AG04449 (cell line): ENCODE measurements at regions not wholly inside any gene's neighbourhood (a gene's known extent, or its start where the extent isn't known, plus 50 kb on each side); places are given as distances from the start of the nearest gene placed in this dataset.
"Not testable (repeated sequence)": the region's sequence is repeated elsewhere in the genome, so short reads cannot be mapped to it uniquely, and the experiment has no call there.

ENCODE experiments used
- CTCF ChIA-PET: fragments of 350-600 bp; formaldehyde crosslinking; extraction: SDS; loops from one replicate; lab custom pipeline; 2021; ENCODE audit warnings: antibody characterized with exemption; lab: Yijun Ruan, JAX
- POLR2A ChIA-PET: fragments of 400-600, 350-600 bp; formaldehyde crosslinking; extraction: SDS; loops from one replicate; lab custom pipeline; 2020; ENCODE audit warnings: antibody characterized with exemption, inconsistent platforms; lab: Yijun Ruan, JAX
- DNase-seq: peaks from one replicate; pipeline ENCODE4 v3.0.0-alpha.2; 2010; ENCODE audit warnings: low read depth, low spot score
- H3K4me3 ChIP-seq: 2 replicates; pipeline ENCODE4 v1.5.1; 2011; ENCODE audit warnings: low read depth, mild to moderate bottlenecking, control low read depth, low read length
- TF ChIP-seq, protein P1 (sequence below): IDR thresholded peaks from one replicate; pipeline ENCODE4 v1.5.1; 2011; ENCODE audit warnings: mild to moderate bottlenecking, moderate library complexity, low read length, control low read depth, inconsistent platforms; ENCODE audit not compliant: insufficient read depth; ENCODE audit errors: missing control alignments

DNA sequence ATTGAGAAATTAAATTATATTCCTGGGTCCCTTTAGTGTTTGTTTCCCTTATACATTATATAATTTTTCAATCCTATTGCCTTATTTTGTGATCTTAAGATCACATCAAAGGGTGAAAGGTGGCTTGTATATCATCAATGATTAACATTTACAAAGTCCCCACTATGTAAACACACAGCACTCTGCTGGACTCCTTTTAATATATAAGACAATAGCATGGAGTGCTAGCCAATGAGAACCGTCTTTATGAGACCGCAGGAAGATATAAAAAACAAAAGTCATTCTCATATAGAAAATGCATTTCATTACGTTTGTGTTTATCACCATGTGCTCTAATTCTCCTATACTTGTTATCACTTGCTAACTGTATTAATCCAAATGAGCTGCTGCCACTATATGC is 108.5 kb downstream of the HOXA1 start:
- no peak overlapping the region for H3K4me3 ChIP-seq
- DNase-seq, result no peak
- TF ChIP-seq, protein P1, sequence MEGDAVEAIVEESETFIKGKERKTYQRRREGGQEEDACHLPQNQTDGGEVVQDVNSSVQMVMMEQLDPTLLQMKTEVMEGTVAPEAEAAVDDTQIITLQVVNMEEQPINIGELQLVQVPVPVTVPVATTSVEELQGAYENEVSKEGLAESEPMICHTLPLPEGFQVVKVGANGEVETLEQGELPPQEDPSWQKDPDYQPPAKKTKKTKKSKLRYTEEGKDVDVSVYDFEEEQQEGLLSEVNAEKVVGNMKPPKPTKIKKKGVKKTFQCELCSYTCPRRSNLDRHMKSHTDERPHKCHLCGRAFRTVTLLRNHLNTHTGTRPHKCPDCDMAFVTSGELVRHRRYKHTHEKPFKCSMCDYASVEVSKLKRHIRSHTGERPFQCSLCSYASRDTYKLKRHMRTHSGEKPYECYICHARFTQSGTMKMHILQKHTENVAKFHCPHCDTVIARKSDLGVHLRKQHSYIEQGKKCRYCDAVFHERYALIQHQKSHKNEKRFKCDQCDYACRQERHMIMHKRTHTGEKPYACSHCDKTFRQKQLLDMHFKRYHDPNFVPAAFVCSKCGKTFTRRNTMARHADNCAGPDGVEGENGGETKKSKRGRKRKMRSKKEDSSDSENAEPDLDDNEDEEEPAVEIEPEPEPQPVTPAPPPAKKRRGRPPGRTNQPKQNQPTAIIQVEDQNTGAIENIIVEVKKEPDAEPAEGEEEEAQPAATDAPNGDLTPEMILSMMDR, result no peak
- POLR2A ChIA-PET, result no interaction called here
- CTCF ChIA-PET, result no interaction called here

DNA sequence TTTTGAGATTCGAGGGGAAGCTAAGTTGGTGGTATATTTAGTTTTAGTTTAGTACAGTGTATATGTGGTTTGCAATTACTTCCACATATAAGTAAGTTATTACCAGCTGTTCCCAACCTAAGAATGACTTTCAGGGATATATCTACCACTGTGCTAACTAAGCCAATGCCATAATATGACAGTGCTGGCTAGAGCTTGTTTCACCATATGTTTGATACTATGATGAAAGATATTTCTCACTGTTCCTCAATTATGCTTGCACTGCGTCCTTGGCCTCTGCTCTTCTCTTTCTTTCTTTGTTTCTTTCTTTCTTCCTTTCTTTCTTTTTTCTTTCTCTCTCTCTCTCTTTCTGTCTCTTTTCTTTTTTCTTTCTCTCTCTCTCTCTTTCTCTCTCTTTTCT is 113.8 kb upstream of the SKAP2 start:
- H3K4me3 ChIP-seq, result no peak overlapping the region
- TF ChIP-seq, protein P1, result no peak
- POLR2A ChIA-PET, result no interaction called here
- no peak for DNase-seq
- CTCF ChIA-PET, result no interaction called here

DNA sequence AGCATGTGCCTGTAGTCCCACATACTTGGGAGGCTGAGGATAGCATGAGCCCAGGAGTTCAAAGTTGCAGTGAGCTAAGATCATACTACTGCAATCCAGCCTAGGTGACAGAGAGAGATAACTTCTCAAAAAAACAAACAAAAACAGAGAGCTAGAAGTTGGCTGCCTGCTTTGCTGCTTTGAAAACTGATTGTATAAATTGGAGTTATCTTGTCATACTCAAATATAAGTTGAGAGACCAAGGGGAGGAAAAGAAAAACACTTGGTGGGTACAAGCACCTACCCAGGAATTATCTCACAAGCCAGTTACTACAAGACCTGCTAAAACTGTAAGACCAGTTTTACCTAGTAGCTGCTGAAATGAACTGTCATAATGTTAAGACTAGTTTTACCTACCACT is 112.5 kb upstream of the SKAP2 start:
- no peak overlapping the region for H3K4me3 ChIP-seq
- TF ChIP-seq, protein P1, result no peak
- no peak for DNase-seq
- ChIA-PET CTCF (no interaction called here), POLR2A (no interaction called here)

DNA sequence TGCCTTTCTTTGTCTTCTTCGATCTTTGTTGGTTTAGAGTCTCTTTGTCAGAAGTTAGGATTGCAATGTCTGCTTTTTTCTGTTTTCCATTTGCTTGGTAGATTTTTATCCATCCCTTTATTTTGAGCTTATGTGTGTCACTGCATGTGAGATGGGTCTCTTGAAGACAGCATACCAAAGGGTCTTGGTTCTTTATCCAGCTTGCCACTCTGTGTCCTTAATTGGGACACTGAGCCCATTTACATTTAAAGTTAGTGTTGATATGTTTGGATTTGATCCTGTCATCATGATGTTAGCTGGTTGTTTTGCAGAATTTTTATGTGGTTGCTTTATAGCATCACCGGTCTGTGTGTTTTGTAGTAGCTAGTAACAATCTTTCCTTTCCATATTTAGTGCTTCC is 107.5 kb upstream of the SKAP2 start:
- CTCF ChIA-PET, H3K4me3 ChIP-seq, DNase-seq, POLR2A ChIA-PET: not testable (repeated sequence)

DNA sequence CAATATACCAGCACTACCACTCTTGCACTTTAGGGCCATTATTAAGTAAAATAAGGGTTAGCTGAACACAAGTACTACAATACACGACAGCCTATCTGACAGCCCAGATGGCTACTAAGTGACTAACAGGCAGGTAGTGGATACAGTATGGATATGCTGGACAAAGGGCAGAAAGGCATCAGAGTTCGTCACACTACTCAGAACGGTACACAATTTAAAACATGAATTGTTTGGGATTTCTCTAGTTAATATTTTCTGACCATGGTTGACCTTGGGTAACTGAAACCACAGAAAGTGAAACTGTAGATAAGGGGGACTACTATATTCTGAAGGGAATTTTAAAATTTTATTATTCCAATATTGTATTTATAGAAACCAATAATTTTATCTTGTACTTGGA is 101.3 kb upstream of the SKAP2 start:
- TF ChIP-seq, protein P1, result no peak
- ChIA-PET POLR2A (no interaction called here), CTCF (no interaction called here)
- no peak for DNase-seq
- H3K4me3 ChIP-seq, result no peak overlapping the region

DNA sequence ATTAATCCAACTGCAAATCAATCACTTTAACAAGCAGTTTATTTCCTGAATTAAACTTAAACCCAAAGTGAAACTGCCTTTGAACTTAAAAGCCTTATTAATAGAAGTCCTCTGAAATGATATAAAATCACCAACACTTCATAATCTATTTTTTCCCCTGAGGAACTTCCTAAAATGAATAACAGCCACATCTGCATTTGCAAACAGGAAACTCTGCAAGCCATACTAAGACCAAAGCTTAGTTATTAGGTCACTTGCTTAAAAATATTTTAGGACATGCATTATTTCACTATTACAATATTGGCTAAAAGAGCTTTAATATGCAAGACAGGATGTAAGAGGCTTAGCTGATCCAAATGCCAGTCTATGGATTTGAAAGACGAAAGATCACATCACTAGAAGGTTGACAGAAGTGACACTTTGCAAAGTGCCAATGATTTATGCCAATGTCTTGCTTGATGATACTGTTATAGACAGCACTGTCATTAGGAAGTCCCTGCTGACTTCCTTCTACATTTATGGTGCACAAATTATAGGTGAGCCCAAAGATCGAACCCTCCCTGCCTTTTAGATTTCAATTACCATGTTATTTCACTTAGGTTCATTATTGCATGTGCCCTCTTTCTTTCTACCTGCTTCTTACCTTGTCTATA is 99.9 kb upstream of the SKAP2 start:
- ChIA-PET CTCF (interaction anchor here (0.6 kb wide), 1 partner anchor 9 kb away, joined by 3 read pairs; no protein-coding TSS in a partner anchor), POLR2A (no interaction called here)
- DNase-seq, result no peak
- H3K4me3 ChIP-seq, result no peak overlapping the region
- TF ChIP-seq, protein P1, result no peak

DNA sequence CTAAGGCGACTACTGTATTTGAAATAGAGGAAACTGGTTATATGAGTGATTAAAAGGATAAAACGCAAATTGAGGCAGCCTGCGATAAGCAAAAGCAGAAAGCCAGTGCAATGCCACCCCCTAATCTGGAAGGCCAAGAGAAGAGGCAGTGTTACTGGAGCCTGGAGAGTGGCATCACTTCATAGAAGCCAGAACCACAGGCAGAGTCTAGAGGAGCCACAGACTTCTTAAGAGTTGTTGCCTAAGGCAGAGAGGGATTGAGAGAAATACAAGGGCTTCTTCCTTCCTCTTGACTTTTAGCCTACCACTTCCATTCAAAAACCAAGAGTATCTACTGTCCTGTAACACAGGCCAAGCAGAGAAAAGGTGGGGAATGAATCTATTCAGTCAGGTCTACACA is 94.9 kb upstream of the SKAP2 start:
- no peak for DNase-seq
- TF ChIP-seq, protein P1, result no peak
- POLR2A ChIA-PET, result no interaction called here
- no peak overlapping the region for H3K4me3 ChIP-seq
- CTCF ChIA-PET, result no interaction called here
